T47D (cell line): ENCODE measurements at regions not wholly inside any gene's neighbourhood (a gene's known extent, or its start where the extent isn't known, plus 50 kb on each side); places are given as distances from the start of the nearest gene placed in this dataset.

Experiments used
- DNase-seq, 2 experiments: peaks; one replicate each; pipeline versions ENCODE4 v3.0.0 to v3.0.0-alpha.2; 2011 to 2012; ENCODE audit warnings: low read depth in 1 of 2, low spot score in 1 of 2
- JUND ChIP-seq: IDR thresholded peaks from 2 replicates; pipeline ENCODE4 v1.6.1; 2012; ENCODE audit warnings: low read depth
- in situ Hi-C: cut with HindIII; loops from 2 replicates; pipeline ENCODE4 v1.10.0; 2016; ENCODE audit warnings: low sequenced_read_pairs, low pct_unique_long_range_greater_than_20kb

DNA sequence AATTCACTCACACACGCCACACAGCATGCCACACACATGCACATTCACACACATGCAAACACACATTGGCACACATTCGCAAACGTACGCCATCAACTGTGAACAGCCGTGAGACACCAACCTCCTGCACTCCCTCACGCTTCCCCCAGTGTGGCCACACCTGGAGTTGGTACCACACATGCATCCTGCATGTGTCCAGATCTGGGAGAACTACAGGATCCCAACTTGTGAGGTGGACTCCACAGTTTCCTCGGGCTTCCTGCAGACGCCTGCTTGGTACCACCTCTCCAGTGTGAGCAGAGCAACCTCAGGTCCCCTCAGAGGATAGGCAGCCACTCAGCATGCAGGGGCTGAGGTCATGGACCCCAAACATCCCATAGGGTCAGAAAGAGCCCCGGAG is 239.0 kb downstream of the EIPR1 start:
- no peak for TF ChIP-seq JUND
- no peak for DNase-seq
- in situ Hi-C loops: no loop called here

DNA sequence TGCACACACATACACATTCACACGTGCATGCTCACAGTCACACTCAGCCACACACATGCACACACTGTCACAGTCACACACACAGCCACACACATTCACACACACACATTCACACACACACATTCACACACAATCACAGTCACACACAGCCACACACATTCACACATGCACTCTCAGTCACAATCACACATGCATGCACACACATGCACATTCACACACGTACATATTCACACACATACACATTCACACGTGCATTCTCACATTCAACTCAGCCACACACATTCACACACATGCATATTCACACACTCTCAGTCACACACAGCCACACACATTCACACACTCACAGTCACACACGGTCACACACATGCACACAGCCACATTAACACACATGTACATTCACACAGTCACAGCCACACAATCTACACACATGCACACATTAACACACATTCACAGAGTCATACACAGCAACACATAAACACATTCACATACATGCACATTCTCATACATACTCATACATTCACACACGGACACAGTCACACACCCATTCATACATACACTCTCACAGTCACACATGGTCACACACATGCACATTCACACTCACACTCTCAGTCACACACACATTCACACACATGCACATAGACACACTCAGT is 239.8 kb downstream of the EIPR1 start:
- TF ChIP-seq JUND: no peak
- DNase-seq: no peak
- in situ Hi-C loops: no loop called here

DNA sequence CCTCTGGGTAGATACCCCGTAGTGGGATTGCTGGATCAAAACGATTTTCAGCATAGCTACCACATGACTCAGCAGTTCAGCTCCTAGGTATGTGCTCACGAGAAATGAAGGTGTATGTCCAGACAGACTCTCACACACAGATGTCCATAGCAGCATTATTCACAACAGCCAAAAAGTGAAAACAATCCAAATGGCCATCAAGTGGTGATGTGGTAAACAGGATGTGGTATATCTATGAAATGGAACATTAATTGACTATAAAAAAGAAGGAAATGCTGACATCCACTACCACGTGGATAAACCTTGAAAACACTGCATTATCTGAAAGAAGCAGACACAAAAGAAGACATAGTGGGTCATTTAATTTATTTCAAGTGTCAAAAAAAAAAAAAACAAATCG is 241.9 kb downstream of the EIPR1 start:
- in situ Hi-C loops: no loop called here
- TF ChIP-seq JUND: no peak
- no peak for DNase-seq

DNA sequence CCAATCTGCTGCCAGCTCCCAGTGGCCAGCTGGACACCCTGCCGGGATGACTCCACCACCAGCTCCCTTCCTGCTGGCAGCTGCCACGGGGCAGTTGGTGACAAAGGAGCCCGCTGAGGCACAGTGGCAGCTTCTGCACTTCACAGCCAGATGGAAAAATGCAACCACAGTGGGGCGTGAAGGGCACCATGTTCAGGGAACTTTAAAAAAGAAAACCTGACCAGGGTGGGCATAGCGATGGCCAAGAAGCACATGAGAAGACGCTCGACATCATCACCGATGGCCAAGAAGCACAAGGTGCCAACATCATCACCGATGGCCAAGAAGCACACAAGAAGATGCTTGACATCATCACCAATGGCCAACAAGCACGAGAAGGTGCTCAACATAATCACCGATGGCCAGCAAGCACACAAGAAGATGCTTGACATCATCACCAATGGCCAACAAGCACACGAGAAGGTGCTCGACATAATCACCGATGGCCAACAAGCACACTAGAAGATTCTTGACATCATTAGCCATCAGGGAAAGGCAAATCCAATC is 243.5 kb downstream of the EIPR1 start:
- no peak for DNase-seq
- no peak for TF ChIP-seq JUND
- in situ Hi-C loops: no loop called here

DNA sequence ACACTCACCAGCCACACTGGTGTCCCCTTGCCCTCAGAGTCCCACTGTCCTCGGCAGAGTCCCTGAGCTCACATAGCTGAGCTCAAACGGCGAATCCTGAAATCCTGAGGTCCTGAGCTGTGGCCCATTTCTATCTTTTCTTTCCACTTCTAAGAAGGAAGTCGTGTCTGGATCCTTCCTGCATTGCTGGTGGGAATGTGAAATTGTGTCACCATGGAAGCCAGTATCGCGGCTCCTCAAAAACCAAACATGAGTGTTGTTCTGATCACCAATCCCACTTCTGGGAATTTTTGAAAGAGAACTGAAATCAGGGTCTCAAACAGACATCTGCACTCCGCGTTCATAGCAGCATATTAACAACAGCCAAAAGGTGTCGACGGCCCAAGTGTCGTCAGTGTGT is 244.7 kb downstream of the EIPR1 start:
- DNase-seq: no peak
- in situ Hi-C loops: no loop called here
- TF ChIP-seq JUND: no peak

DNA sequence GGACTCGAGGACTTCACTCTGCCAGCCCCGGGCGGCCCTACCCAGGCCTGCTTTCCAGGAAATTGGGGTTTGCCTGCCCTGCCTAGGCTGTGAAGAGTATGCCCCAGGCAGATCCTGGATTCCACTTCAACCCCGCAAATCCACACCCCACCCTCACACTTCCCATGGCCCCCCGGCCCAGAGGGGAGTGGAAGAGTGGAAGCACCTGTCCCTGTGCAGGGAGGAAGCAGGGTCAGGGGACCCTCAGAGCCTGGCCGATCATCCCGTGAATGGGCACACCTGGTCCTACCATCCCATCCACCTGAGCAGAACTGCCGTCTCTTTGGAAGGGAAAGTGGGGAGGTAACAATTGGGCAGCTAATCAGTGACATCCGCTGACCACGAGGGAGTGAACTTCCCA is 245.2 kb downstream of the EIPR1 start:
- TF ChIP-seq JUND: no peak
- in situ Hi-C loops: no loop called here
- no peak for DNase-seq

DNA sequence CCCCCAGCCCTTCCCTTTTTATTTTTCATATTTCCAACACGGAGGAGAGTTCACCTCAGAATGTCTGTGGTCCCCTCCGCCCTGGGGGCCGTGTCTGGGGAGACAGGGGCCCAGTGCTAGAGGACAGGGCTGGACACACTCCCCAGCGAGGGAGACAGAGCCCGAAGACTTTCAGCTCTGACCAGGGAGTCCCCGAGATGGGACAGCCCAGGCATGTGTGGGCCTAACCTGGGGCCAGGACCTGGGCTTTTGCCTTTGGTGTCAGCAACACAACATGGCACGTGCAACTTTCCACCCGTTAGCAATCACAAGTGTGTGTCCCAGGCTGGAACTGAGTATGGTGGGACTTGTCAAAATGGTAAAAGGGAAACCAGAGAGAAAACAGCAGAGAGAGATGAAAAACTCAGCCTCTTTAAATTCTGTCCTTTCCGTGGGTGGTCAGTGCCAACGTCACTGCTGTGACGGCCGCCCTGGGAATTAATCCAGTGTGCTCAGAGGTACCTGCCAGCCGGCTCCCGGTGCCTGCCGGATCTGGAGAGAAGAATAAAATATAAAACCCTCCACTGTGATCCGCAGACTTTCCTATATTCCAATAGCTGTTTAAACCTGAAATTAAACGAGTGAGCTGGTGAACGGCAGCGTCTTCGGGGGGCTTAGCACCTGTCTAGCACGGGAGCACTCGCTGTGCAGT is 245.8 kb downstream of the EIPR1 start:
- in situ Hi-C loops: no loop called here
- no peak for TF ChIP-seq JUND
- DNase-seq: no peak

DNA sequence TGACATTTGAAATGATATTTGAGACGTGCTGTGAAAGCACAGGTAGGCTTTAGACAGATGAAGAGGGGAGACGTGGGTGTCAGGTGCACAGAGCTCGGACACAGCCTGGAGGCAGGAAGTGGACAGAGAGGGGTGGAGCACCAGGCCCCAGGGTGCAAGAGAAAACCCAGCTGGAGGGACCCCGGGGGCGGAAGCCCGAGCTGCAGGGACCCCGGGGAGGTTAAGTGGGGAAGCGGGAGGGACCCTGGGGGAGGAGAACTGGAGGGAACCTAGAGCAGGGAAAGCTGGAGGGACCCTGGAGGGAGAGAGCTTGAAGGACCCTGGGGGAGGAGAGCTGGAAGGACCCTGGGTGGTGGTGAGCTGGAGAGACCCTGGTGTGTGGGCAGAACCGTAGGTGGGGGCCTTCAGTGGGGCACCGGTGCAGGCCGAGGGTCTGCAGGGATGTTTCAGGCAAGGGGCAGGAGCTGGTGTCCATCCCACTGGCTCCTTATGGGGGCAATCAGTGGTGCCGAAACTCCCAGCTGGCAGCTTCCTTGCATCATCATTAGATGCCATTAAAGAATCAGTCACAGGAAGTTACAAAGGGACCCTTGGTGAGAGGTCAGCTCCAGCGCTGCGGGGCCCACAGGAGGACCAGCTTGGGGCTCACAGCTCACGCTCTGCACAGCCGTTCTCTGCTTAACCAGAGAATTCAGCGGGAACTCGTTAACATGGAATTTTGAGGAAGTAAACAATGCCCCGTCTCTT is 246.6 kb downstream of the EIPR1 start:
- in situ Hi-C loops: no loop called here
- DNase-seq: no peak
- TF ChIP-seq JUND: no peak

DNA sequence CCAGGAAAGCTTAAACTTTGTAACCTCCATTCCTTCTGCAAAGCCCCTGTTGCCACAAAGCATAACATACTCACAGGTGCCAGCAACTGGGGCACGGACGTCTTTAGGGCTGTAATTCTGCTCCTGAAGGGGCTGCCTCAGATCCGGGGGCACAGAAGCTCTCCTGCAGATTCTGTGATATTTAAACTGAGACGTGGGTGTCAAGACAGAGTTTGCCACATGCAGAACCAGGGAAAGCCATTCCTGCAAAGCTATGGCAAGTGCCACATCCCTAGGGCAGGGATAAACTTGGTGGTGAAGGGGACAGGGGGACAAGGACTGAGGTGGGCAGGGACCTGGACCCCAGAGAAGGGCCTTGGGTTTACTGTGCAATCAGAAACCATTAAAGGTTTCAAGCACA is 247.2 kb downstream of the EIPR1 start:
- TF ChIP-seq JUND: no peak
- in situ Hi-C loops: no loop called here
- no peak for DNase-seq

DNA sequence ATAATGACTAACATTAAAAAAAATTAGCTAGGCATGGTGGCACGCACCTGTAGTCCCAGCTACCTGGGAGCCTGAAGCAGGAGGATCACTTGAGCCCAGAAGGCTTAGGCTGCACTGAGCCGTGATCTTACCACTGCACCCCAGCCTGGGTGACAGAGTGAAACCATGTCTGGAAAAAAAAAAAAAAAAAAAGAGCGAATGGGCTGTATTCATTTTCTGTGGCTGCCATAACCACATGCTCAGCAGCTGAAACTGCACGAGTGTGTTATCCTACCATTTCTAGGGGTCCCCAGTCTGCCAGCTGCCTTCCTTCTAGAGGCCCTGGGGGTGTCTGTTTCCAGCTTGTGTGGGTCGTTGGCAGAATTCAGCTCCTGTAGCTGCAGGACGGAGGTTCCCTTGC is 247.8 kb downstream of the EIPR1 start:
- in situ Hi-C loops: no loop called here
- TF ChIP-seq JUND: no peak
- no peak for DNase-seq

DNA sequence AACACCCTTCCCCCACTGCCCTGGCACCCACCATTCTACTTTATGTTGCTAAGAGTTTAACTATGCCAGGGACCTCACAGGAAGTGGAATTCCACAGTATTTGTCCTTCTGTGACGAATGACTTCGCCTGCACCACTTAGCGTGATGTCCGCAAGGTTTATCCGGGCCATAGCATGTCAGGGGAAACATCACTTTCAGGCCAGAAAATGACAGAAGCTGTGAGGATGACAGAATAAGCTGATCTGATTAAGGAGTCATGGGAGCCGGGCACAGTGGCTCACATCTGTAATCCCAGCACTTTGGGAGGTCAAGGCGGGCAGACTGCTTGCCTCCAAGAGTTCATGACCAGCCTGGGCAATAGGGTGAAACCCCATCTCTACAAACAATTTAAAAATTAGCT is 248.8 kb downstream of the EIPR1 start:
- no peak for TF ChIP-seq JUND
- DNase-seq: no peak
- in situ Hi-C loops: no loop called here

DNA sequence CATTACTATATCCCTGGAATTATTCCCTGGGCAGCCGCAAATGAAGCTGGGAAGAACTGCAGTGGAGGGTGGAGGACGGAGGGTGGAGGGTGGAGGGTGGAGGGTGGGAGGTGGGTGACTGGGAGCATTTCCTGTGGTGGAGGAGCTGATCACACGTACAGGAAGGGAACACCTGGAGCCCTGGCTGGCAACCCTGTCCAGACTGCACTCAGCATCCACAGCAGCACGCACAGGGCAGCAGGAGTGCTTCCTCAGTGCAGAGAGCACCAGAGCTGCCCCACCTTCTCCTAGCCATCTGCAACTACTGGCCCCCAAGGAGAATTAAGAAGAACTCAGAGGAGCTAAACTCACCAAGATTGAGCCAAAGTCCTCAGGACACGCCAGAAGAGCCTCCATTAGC is 249.9 kb downstream of the EIPR1 start:
- no peak for TF ChIP-seq JUND
- in situ Hi-C loops: no loop called here
- no peak for DNase-seq
